ENCODE measurements at regions not wholly inside any gene's neighbourhood (a gene's known extent, or its start where the extent isn't known, plus 50 kb on each side); places are given as distances from the start of the nearest gene placed in this dataset.

- H3K27ac ChIP-seq (ENCODE audit: low read depth in 1 of 2, low read length in 2 of 2), result no peak overlapping the region
- intact Hi-C loops (cut with micrococcal nuclease), result loop anchor here in 1 of 2 donors (10.0 kb wide), 1 partner anchor 91 kb away; no protein-coding TSS in a partner anchor
- TF ChIP-seq, protein P1, sequence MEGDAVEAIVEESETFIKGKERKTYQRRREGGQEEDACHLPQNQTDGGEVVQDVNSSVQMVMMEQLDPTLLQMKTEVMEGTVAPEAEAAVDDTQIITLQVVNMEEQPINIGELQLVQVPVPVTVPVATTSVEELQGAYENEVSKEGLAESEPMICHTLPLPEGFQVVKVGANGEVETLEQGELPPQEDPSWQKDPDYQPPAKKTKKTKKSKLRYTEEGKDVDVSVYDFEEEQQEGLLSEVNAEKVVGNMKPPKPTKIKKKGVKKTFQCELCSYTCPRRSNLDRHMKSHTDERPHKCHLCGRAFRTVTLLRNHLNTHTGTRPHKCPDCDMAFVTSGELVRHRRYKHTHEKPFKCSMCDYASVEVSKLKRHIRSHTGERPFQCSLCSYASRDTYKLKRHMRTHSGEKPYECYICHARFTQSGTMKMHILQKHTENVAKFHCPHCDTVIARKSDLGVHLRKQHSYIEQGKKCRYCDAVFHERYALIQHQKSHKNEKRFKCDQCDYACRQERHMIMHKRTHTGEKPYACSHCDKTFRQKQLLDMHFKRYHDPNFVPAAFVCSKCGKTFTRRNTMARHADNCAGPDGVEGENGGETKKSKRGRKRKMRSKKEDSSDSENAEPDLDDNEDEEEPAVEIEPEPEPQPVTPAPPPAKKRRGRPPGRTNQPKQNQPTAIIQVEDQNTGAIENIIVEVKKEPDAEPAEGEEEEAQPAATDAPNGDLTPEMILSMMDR (IDR thresholded peaks at IDR 0.05), result no peak
Observed at GRCh38 chr1:25063591-25064416, 133.7 kb upstream of the RUNX3 start.

DNA sequence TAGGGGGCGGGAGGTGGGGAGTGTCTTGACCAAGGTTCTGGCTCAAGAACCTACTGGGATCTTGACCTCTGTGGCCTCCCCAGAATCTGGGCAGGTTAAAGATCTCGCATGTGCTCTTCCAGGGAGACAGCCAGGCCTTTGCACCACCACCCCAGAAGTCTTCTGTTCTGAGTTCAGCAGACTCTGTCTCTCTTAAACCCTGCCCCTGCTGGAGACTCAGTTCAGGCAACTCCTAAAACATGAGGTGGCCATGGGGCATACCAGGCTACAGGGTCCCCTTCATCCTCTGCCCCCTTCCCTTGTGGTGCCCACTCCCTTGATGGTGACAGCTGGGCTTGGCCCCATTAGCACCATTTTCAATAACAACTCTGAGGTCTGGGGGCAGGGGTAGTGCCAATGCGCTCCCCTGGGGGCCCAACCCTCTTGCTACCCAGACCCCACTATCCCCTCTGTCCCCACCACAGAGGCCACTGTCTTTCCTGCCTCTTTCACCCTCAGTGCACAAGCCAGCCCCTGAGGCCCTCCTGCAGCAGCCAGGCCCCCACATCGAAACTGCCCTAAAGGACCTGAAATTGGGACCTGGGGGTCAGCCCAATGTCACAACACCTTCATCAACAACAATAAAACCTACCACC, 132.7 kb upstream of the RUNX3 start:
- Mint-ChIP-seq H3K4me1 (peaks cover 22% of the 10 kb centered on the region), H3K27ac (peak overlapping the region in 1 of 7 donors; percentile 30), H3K27me3 (ENCODE audit: low read depth in 3 of 3) (peaks cover 1 to 23% (median 3%) of the 10 kb centered on the region in 3 donors), H3K9me3 (peaks cover 0 to 3% (median 0%) of the 10 kb centered on the region in 7 donors), H3K36me3 (no peaks in the 10 kb centered on the region), H3K4me3 (no peak overlapping the region)
- H3K27me3 ChIP-seq (ENCODE audit: control insufficient read depth in 2 of 2, insufficient read depth in 2 of 2, low read length in 2 of 2), result no peaks in the 10 kb centered on the region
- TF ChIP-seq, protein P1 (IDR thresholded peaks at IDR 0.05), result no peak
- WGBS (ENCODE audit: insufficient coverage), result 94% methylated on average over 4 of the region's 4 CpGs
- H3K36me3 ChIP-seq (replicated peaks in 1 of 2; ENCODE audit: control insufficient read depth in 1 of 2, insufficient read depth in 2 of 2, low read length in 2 of 2), result no peaks in the 10 kb centered on the region
- H3K9me3 ChIP-seq (replicated peaks in 1 of 2; ENCODE audit: control insufficient read depth in 1 of 2, insufficient read depth in 1 of 2, low read length in 2 of 2), result no peaks in the 10 kb centered on the region
- no peaks in the 10 kb centered on the region for H4K20me1 ChIP-seq (ENCODE audit: insufficient read depth, low read length)
- H3K9ac ChIP-seq (ENCODE audit: insufficient read depth, low read length, poor library complexity, severe bottlenecking), result no peak overlapping the region
- peaks cover 0 to 3% of the 10 kb centered on the region in 2 donors for H3K4me1 ChIP-seq (ENCODE audit: control insufficient read depth in 1 of 2, insufficient read depth in 2 of 2, low read length in 2 of 2)
- H3K4me2 ChIP-seq (replicated peaks; ENCODE audit: extremely low read depth, low read length, poor library complexity, severe bottlenecking), result no peak overlapping the region
- no peaks in the 10 kb centered on the region for H3K79me2 ChIP-seq (ENCODE audit: insufficient read depth, low read length)
- intact Hi-C loops (cut with micrococcal nuclease), result loop anchor here in 1 of 2 donors (10.0 kb wide), 1 partner anchor 92 kb away; no protein-coding TSS in a partner anchor
- H3K27ac ChIP-seq (ENCODE audit: low read depth in 1 of 2, low read length in 2 of 2), result no peak overlapping the region
- no peak for DNase-seq
- H3K4me3 ChIP-seq (replicated peaks in 1 of 3; ENCODE audit: low read depth in 2 of 3, low read length in 3 of 3), result no peak overlapping the region
- H2AFZ ChIP-seq (ENCODE audit: insufficient read depth, low read depth, low read length, poor library complexity, severe bottlenecking), result no peak overlapping the region

More at GRCh38 chr1:25063591-25064416, 133.7 kb upstream of the RUNX3 start:
- no peaks in the 10 kb centered on the region for H3K79me2 ChIP-seq (ENCODE audit: insufficient read depth, low read length)
- Mint-ChIP-seq H3K4me3 (no peak overlapping the region), H3K4me1 (peaks cover 22% of the 10 kb centered on the region), H3K27me3 (ENCODE audit: low read depth in 3 of 3) (peaks cover 2 to 22% (median 3%) of the 10 kb centered on the region in 3 donors), H3K27ac (peak overlapping the region in 1 of 7 donors; percentile 40), H3K36me3 (no peaks in the 10 kb centered on the region), H3K9me3 (peaks cover 0 to 3% (median 0%) of the 10 kb centered on the region in 7 donors)
- peaks cover 0 to 3% of the 10 kb centered on the region in 2 donors for H3K4me1 ChIP-seq (ENCODE audit: control insufficient read depth in 1 of 2, insufficient read depth in 2 of 2, low read length in 2 of 2)
- H3K4me3 ChIP-seq (replicated peaks in 1 of 3; ENCODE audit: low read depth in 2 of 3, low read length in 3 of 3), result no peak overlapping the region
- H3K9me3 ChIP-seq (replicated peaks in 1 of 2; ENCODE audit: control insufficient read depth in 1 of 2, insufficient read depth in 1 of 2, low read length in 2 of 2), result no peaks in the 10 kb centered on the region
- no peak overlapping the region for H3K9ac ChIP-seq (ENCODE audit: insufficient read depth, low read length, poor library complexity, severe bottlenecking)
- no peak for DNase-seq
- H3K4me2 ChIP-seq (replicated peaks; ENCODE audit: extremely low read depth, low read length, poor library complexity, severe bottlenecking), result no peak overlapping the region
- H2AFZ ChIP-seq (ENCODE audit: insufficient read depth, low read depth, low read length, poor library complexity, severe bottlenecking), result no peak overlapping the region
- no peaks in the 10 kb centered on the region for H4K20me1 ChIP-seq (ENCODE audit: insufficient read depth, low read length)
- H3K36me3 ChIP-seq (replicated peaks in 1 of 2; ENCODE audit: control insufficient read depth in 1 of 2, insufficient read depth in 2 of 2, low read length in 2 of 2), result no peaks in the 10 kb centered on the region
- no peaks in the 10 kb centered on the region for H3K27me3 ChIP-seq (ENCODE audit: control insufficient read depth in 2 of 2, insufficient read depth in 2 of 2, low read length in 2 of 2)
- WGBS (ENCODE audit: insufficient coverage), result 80% methylated on average over 9 of the region's 10 CpGs
